ENCODE measurements at regions not wholly inside any gene's neighbourhood (a gene's known extent, or its start where the extent isn't known, plus 50 kb on each side); places are given as distances from the start of the nearest gene placed in this dataset.

GRCh38 chr17:53148058-53148457 lies 674.7 kb upstream of the KIF2B start:
- H4K20me1 ChIP-seq (ENCODE audit: insufficient read depth): no peaks in the 10 kb centered on the region
- H3K36me3 ChIP-seq (ENCODE audit: insufficient read depth): no peaks in the 10 kb centered on the region
- TF ChIP-seq CTCF (conservative IDR thresholded peaks at IDR 0.05; ENCODE audit: low read depth, low read length): no peak
- H3K27ac ChIP-seq: no peak overlapping the region
- H3K27me3 ChIP-seq (ENCODE audit: insufficient read depth, low read depth): no peaks in the 10 kb centered on the region
- peaks cover 23% of the 10 kb centered on the region for H3K4me1 ChIP-seq (ENCODE audit: low read depth, poor library complexity, severe bottlenecking)
- no peak overlapping the region for H3K4me3 ChIP-seq (IDR thresholded peaks at IDR 0.05; ENCODE audit: insufficient read depth, low read depth, low read length)
- no peak overlapping the region for H3K9ac ChIP-seq
- no peak overlapping the region for H3K4me2 ChIP-seq
- H3K79me2 ChIP-seq (ENCODE audit: insufficient read depth, low read depth): no peaks in the 10 kb centered on the region
- no peak overlapping the region for H2AFZ ChIP-seq (ENCODE audit: low read depth)

- Histone ChIP-seq H3K79me2 (ENCODE audit: insufficient read depth, low read depth) (no peaks in the 10 kb centered on the region), H3K9ac (peak overlapping the region; percentile 26; the same call in 1 of the 2 replicates), H3K4me1 (ENCODE audit: low read depth, poor library complexity, severe bottlenecking) (peaks cover 28% of the 10 kb centered on the region), H3K36me3 (ENCODE audit: insufficient read depth) (no peaks in the 10 kb centered on the region), H3K4me3 (IDR thresholded peaks at IDR 0.05; ENCODE audit: insufficient read depth, low read depth, low read length) (no peak overlapping the region), H3K4me2 (peak overlapping the region; percentile 82), H4K20me1 (ENCODE audit: insufficient read depth) (no peaks in the 10 kb centered on the region), H3K27me3 (ENCODE audit: insufficient read depth, low read depth) (no peaks in the 10 kb centered on the region), H3K27ac (peak overlapping the region; percentile 56), H2AFZ (ENCODE audit: low read depth) (peak overlapping the region; percentile 67)
- TF ChIP-seq CTCF (conservative IDR thresholded peaks at IDR 0.05; ENCODE audit: low read depth, low read length): no peak
These were observed 679.8 kb upstream of the KIF2B start for GRCh38 chr17:53142890-53143289.

- no peak overlapping the region for H2AFZ ChIP-seq (ENCODE audit: low read depth)
- no peaks in the 10 kb centered on the region for H3K27me3 ChIP-seq (ENCODE audit: insufficient read depth, low read depth)
- H3K9ac ChIP-seq: no peak overlapping the region
- no peaks in the 10 kb centered on the region for H3K36me3 ChIP-seq (ENCODE audit: insufficient read depth)
- H3K4me3 ChIP-seq (IDR thresholded peaks at IDR 0.05; ENCODE audit: insufficient read depth, low read depth, low read length): no peak overlapping the region
- H4K20me1 ChIP-seq (ENCODE audit: insufficient read depth): no peaks in the 10 kb centered on the region
- peaks cover 35% of the 10 kb centered on the region for H3K4me1 ChIP-seq (ENCODE audit: low read depth, poor library complexity, severe bottlenecking)
- no peak overlapping the region for H3K4me2 ChIP-seq
- no peak for TF ChIP-seq CTCF (conservative IDR thresholded peaks at IDR 0.05; ENCODE audit: low read depth, low read length)
- H3K79me2 ChIP-seq (ENCODE audit: insufficient read depth, low read depth): no peaks in the 10 kb centered on the region
- no peak overlapping the region for H3K27ac ChIP-seq
These were observed 681.0 kb upstream of the KIF2B start for GRCh38 chr17:53141731-53142130.

- Histone ChIP-seq H3K4me3 (IDR thresholded peaks at IDR 0.05; ENCODE audit: insufficient read depth, low read depth, low read length) (no peak overlapping the region), H3K79me2 (ENCODE audit: insufficient read depth, low read depth) (no peaks in the 10 kb centered on the region), H2AFZ (ENCODE audit: low read depth) (no peak overlapping the region), H3K4me2 (no peak overlapping the region), H4K20me1 (ENCODE audit: insufficient read depth) (no peaks in the 10 kb centered on the region), H3K4me1 (ENCODE audit: low read depth, poor library complexity, severe bottlenecking) (peaks cover 35% of the 10 kb centered on the region), H3K27me3 (ENCODE audit: insufficient read depth, low read depth) (no peaks in the 10 kb centered on the region), H3K36me3 (ENCODE audit: insufficient read depth) (no peaks in the 10 kb centered on the region), H3K9ac (no peak overlapping the region), H3K27ac (no peak overlapping the region)
- no peak for TF ChIP-seq CTCF (conservative IDR thresholded peaks at IDR 0.05; ENCODE audit: low read depth, low read length)
These were observed 681.4 kb upstream of the KIF2B start for GRCh38 chr17:53141280-53141679.
